SK-N-SH (cell line): ENCODE measurements at regions not wholly inside any gene's neighbourhood (a gene's known extent, or its start where the extent isn't known, plus 50 kb on each side); places are given as distances from the start of the nearest gene placed in this dataset.

Source experiments
- CTCF ChIA-PET: fragments of 300-600, 350-600 bp; formaldehyde crosslinking; extraction: SDS; loops from one replicate; lab custom pipeline; 2021; lab: Yijun Ruan, JAX
- POLR2A ChIA-PET: fragments of 350-600 bp; sonication (Branson Sonifier 250); formaldehyde crosslinking; extraction: SDS; loops from one replicate; lab custom pipeline; 2020; ENCODE audit warnings: antibody characterized with exemption, inconsistent platforms; lab: Yijun Ruan, JAX
- DNase-seq: peaks from one replicate; pipeline ENCODE4 v3.0.0; 2012
- H2AFZ ChIP-seq: fragments of 200-600 bp; sonication (generic); 2 replicates; pipeline ENCODE4 v1.8.1; 2016; ENCODE audit warnings: antibody characterized with exemption, mild to moderate bottlenecking, low read depth
- H3F3A ChIP-seq: fragments of 200-600 bp; sonication (generic); replicated peaks from 2 replicates; pipeline ENCODE3; 2016; ENCODE audit warnings: antibody characterized with exemption, mild to moderate bottlenecking; ENCODE audit not compliant: insufficient read depth
- H3K27ac ChIP-seq, 2 experiments: fragments of 200-500 bp in 1 of 2; fragments of 200-600 bp in 1 of 2; sonication (Bioruptor generic) in 1 of 2; sonication (generic), shearing (Covaris generic) in 1 of 2; 2 replicates each; pipeline versions ENCODE4 v1.5.1 to v1.6.1; 2014 to 2016; ENCODE audit warnings: low read depth in 2 of 2, inconsistent platforms in 1 of 2, low read length in 1 of 2, mild to moderate bottlenecking in 1 of 2, mixed read lengths in 1 of 2
- H3K27me3 ChIP-seq: fragments of 200-600 bp; sonication (generic), shearing (Covaris generic); 2 replicates; pipeline ENCODE4 v1.6.1; 2016; ENCODE audit warnings: mixed run types; ENCODE audit not compliant: insufficient read depth
- H3K36me3 ChIP-seq, 2 experiments: fragments of 200-500 bp in 1 of 2; fragments of 200-600 bp in 1 of 2; sonication (Bioruptor generic) in 1 of 2; sonication (generic) in 1 of 2; replicated peaks in 1 of 2; 2 replicates each; pipeline versions ENCODE3 to v1.5.1; 2014 to 2016; ENCODE audit warnings: low read length in 1 of 2, mild to moderate bottlenecking in 1 of 2; ENCODE audit not compliant: insufficient read depth in 2 of 2, control insufficient read depth in 1 of 2
- H3K4me1 ChIP-seq, 2 experiments: fragments of 200-500 bp in 1 of 2; fragments of 200-600 bp in 1 of 2; sonication (Bioruptor generic) in 1 of 2; sonication (generic), shearing (Covaris generic) in 1 of 2; 2 replicates each; pipeline versions ENCODE4 v1.5.1 to v1.6.1; 2014 to 2016; ENCODE audit warnings: low read depth in 1 of 2, low read length in 1 of 2, mixed run types in 1 of 2; ENCODE audit not compliant: insufficient read depth in 2 of 2, control insufficient read depth in 1 of 2
- H3K4me2 ChIP-seq: fragments of 200-600 bp; sonication (generic), shearing (Covaris generic); 2 replicates; pipeline ENCODE4 v1.6.1; 2017; ENCODE audit warnings: mixed run types
- H3K4me3 ChIP-seq, 2 experiments: fragments of 200-500 bp in 1 of 2; fragments of 200-600 bp in 1 of 2; sonication (Bioruptor generic) in 1 of 2; sonication (generic), shearing (Covaris generic) in 1 of 2; 2 replicates each; pipeline versions ENCODE4 v1.5.1 to v1.8.1; 2014 to 2016; ENCODE audit warnings: low read depth in 2 of 2, inconsistent platforms in 1 of 2, low read length in 1 of 2, mild to moderate bottlenecking in 1 of 2, mixed read lengths in 1 of 2, moderate library complexity in 1 of 2
- H3K79me2 ChIP-seq: fragments of 200-600 bp; sonication (generic); 2 replicates; pipeline ENCODE4 v1.8.1; 2017; ENCODE audit warnings: mild to moderate bottlenecking; ENCODE audit not compliant: insufficient read depth
- H3K9ac ChIP-seq: fragments of 200-600 bp; sonication (generic); 2 replicates; pipeline ENCODE4 v1.6.1; 2017; ENCODE audit warnings: mixed run types
- H3K9me2 ChIP-seq: fragments of 200-600 bp; sonication (generic); 2 replicates; pipeline ENCODE4 v1.6.1; 2017; ENCODE audit warnings: mixed run types
- H3K9me3 ChIP-seq: fragments of 200-600 bp; sonication (generic); 2 replicates; pipeline ENCODE4 v1.6.1; 2017; ENCODE audit warnings: mixed run types, mild to moderate bottlenecking, moderate library complexity
- H4K20me1 ChIP-seq: fragments of 200-600 bp; sonication (generic); 2 replicates; pipeline ENCODE4 v1.6.1; 2017; ENCODE audit warnings: mild to moderate bottlenecking, mixed run types; ENCODE audit not compliant: insufficient read depth
- EZH2phosphoT487 ChIP-seq: fragments of 200-600 bp; sonication (generic); IDR thresholded peaks from 2 replicates; pipeline ENCODE4 v1.6.1; 2017; ENCODE audit warnings: low read depth, mixed run types, mild to moderate bottlenecking, antibody characterized with exemption, moderate library complexity, borderline replicate concordance
- GATA2 ChIP-seq: sonication (generic); formaldehyde crosslinking; IDR thresholded peaks from 2 replicates; pipeline ENCODE4 v1.5.0; 2020; ENCODE audit warnings: mild to moderate bottlenecking, missing genetic modification reagents
- JUND ChIP-seq: IDR thresholded peaks from 2 replicates; pipeline ENCODE4 v1.4.0; 2012
- MXI1 ChIP-seq: IDR thresholded peaks from 2 replicates; pipeline ENCODE4 v1.6.1; 2012; ENCODE audit warnings: mild to moderate bottlenecking, low read depth, low read length, improper control_type of control experiment
- NRF1 ChIP-seq: IDR thresholded peaks from 2 replicates; pipeline ENCODE4 v1.6.1; 2012; ENCODE audit warnings: low read depth, mild to moderate bottlenecking, low read length
- SIN3A ChIP-seq: IDR thresholded peaks from 2 replicates; pipeline ENCODE4 v1.6.1; 2012; ENCODE audit warnings: low read depth, mild to moderate bottlenecking, low read length, moderate library complexity, borderline replicate concordance
- TAF1 ChIP-seq: IDR thresholded peaks from 2 replicates; pipeline ENCODE4 v1.6.1; 2012; ENCODE audit warnings: low read depth, mild to moderate bottlenecking, low read length, moderate library complexity, borderline replicate concordance
- TEAD4 ChIP-seq: IDR thresholded peaks from 2 replicates; pipeline ENCODE4 v1.4.0; 2012; ENCODE audit warnings: mild to moderate bottlenecking, borderline replicate concordance; ENCODE audit not compliant: insufficient read depth
- TF ChIP-seq, protein P1 (sequence below): fragments of 150-350 bp; IDR thresholded peaks from 2 replicates; pipeline ENCODE4 v1.6.1; 2016; ENCODE audit warnings: mild to moderate bottlenecking, low read depth, low read length
- TF ChIP-seq, protein P2 (sequence below): fragments of 200-600 bp; sonication (generic); IDR thresholded peaks from 2 replicates; pipeline ENCODE4 v1.6.1; 2017; ENCODE audit warnings: antibody characterized with exemption, mild to moderate bottlenecking, moderate library complexity
- TF ChIP-seq, protein P3 (sequence below): IDR thresholded peaks from 2 replicates; pipeline ENCODE4 v1.6.1; 2012; ENCODE audit warnings: mild to moderate bottlenecking, low read depth, low read length, moderate library complexity
- TF ChIP-seq, protein P4 (sequence below): fragments of 150-350 bp; IDR thresholded peaks from 2 replicates; pipeline ENCODE4 v1.6.1; 2017; ENCODE audit warnings: antibody characterized with exemption, low read length, low read depth, borderline replicate concordance

DNA sequence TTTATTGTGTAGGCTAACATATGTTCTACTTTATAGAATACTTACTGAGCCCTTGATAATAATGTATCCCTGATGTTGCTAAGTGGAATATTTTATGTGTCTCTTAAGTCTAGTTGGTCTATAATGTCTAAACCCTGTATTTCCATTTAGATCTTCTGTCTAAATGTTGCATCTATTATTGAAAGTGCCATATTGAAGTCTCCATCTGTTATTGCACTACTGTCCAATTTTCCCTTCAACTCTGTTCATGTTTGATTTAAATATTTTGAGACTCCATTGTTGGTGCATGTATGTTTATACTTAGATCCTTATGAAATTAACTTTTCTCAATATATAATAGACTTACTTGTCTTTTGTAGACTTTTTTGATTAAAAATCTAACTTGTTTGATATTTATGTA is 924.5 kb upstream of the KCND2 start:
- Histone ChIP-seq H3K9me2 (no peaks in the 10 kb centered on the region), H4K20me1 (no peaks in the 10 kb centered on the region), H3K36me3 (no peaks in the 10 kb centered on the region), H3K79me2 (no peaks in the 10 kb centered on the region), H2AFZ (no peak overlapping the region), H3K9me3 (no peaks in the 10 kb centered on the region), H3K4me3 (no peak overlapping the region), H3K4me2 (no peak overlapping the region), H3K27ac (no peak overlapping the region), H3F3A (no peaks in the 10 kb centered on the region), H3K9ac (no peak overlapping the region), H3K27me3 (no peaks in the 10 kb centered on the region), H3K4me1 (no peaks in the 10 kb centered on the region)
- ChIA-PET CTCF (interaction anchor here (0.9 kb wide), 1 partner anchor 10 kb away, joined by 3 read pairs; no protein-coding TSS in a partner anchor), POLR2A (no interaction called here)
- DNase-seq = no peak
- no peak for TF ChIP-seq TEAD4
- TF ChIP-seq EZH2phosphoT487 = no peak
- TF ChIP-seq, protein P1, sequence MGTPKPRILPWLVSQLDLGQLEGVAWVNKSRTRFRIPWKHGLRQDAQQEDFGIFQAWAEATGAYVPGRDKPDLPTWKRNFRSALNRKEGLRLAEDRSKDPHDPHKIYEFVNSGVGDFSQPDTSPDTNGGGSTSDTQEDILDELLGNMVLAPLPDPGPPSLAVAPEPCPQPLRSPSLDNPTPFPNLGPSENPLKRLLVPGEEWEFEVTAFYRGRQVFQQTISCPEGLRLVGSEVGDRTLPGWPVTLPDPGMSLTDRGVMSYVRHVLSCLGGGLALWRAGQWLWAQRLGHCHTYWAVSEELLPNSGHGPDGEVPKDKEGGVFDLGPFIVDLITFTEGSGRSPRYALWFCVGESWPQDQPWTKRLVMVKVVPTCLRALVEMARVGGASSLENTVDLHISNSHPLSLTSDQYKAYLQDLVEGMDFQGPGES = no peak
- TF ChIP-seq, protein P2, sequence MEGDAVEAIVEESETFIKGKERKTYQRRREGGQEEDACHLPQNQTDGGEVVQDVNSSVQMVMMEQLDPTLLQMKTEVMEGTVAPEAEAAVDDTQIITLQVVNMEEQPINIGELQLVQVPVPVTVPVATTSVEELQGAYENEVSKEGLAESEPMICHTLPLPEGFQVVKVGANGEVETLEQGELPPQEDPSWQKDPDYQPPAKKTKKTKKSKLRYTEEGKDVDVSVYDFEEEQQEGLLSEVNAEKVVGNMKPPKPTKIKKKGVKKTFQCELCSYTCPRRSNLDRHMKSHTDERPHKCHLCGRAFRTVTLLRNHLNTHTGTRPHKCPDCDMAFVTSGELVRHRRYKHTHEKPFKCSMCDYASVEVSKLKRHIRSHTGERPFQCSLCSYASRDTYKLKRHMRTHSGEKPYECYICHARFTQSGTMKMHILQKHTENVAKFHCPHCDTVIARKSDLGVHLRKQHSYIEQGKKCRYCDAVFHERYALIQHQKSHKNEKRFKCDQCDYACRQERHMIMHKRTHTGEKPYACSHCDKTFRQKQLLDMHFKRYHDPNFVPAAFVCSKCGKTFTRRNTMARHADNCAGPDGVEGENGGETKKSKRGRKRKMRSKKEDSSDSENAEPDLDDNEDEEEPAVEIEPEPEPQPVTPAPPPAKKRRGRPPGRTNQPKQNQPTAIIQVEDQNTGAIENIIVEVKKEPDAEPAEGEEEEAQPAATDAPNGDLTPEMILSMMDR = no peak
- no peak for TF ChIP-seq TAF1
- TF ChIP-seq, protein P3, sequence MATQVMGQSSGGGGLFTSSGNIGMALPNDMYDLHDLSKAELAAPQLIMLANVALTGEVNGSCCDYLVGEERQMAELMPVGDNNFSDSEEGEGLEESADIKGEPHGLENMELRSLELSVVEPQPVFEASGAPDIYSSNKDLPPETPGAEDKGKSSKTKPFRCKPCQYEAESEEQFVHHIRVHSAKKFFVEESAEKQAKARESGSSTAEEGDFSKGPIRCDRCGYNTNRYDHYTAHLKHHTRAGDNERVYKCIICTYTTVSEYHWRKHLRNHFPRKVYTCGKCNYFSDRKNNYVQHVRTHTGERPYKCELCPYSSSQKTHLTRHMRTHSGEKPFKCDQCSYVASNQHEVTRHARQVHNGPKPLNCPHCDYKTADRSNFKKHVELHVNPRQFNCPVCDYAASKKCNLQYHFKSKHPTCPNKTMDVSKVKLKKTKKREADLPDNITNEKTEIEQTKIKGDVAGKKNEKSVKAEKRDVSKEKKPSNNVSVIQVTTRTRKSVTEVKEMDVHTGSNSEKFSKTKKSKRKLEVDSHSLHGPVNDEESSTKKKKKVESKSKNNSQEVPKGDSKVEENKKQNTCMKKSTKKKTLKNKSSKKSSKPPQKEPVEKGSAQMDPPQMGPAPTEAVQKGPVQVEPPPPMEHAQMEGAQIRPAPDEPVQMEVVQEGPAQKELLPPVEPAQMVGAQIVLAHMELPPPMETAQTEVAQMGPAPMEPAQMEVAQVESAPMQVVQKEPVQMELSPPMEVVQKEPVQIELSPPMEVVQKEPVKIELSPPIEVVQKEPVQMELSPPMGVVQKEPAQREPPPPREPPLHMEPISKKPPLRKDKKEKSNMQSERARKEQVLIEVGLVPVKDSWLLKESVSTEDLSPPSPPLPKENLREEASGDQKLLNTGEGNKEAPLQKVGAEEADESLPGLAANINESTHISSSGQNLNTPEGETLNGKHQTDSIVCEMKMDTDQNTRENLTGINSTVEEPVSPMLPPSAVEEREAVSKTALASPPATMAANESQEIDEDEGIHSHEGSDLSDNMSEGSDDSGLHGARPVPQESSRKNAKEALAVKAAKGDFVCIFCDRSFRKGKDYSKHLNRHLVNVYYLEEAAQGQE = no peak
- no peak for TF ChIP-seq NRF1
- no peak for TF ChIP-seq SIN3A
- no peak for TF ChIP-seq GATA2 (CRISPR knock-in tag)
- no peak for TF ChIP-seq MXI1
- TF ChIP-seq, protein P4, sequence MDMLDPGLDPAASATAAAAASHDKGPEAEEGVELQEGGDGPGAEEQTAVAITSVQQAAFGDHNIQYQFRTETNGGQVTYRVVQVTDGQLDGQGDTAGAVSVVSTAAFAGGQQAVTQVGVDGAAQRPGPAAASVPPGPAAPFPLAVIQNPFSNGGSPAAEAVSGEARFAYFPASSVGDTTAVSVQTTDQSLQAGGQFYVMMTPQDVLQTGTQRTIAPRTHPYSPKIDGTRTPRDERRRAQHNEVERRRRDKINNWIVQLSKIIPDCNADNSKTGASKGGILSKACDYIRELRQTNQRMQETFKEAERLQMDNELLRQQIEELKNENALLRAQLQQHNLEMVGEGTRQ = no peak
- TF ChIP-seq JUND = no peak
